ENCODE measurements at regions not wholly inside any gene's neighbourhood (a gene's known extent, or its start where the extent isn't known, plus 50 kb on each side); places are given as distances from the start of the nearest gene placed in this dataset.

- TF ChIP-seq CTCF (IDR thresholded peaks at IDR 0.05) (no peak), POLR2A (IDR thresholded peaks at IDR 0.05) (no peak)
Measured at GRCh38 chr11:115030166-115030565, 351.8 kb downstream of the NXPE2 start.

All from testis (tissue), 2 donors.